ENCODE measurements at regions not wholly inside any gene's neighbourhood (a gene's known extent, or its start where the extent isn't known, plus 50 kb on each side); places are given as distances from the start of the nearest gene placed in this dataset.

- Histone ChIP-seq H3K36me3 (ENCODE audit: control insufficient read depth, low read length) (no peaks in the 10 kb centered on the region), H3F3A (ENCODE audit: control insufficient read depth, insufficient read depth) (no peaks in the 10 kb centered on the region), H3K79me2 (ENCODE audit: control insufficient read depth, low read length) (no peaks in the 10 kb centered on the region), H3K9me3 (ENCODE audit: control insufficient read depth, insufficient read depth, low read length) (no peaks in the 10 kb centered on the region), H3K27ac (ENCODE audit: low read depth, low read length) (no peak overlapping the region), H3K4me3 (ENCODE audit: low read length) (no peak overlapping the region), H3K4me1 (ENCODE audit: control insufficient read depth, low read length) (no peaks in the 10 kb centered on the region), H3K4me2 (ENCODE audit: low read length) (no peak overlapping the region), H3K9me2 (replicated peaks; ENCODE audit: control insufficient read depth, low read length) (no peaks in the 10 kb centered on the region), H3K27me3 (ENCODE audit: control insufficient read depth, low read length) (peaks cover 4% of the 10 kb centered on the region; the same call in 1 of the 2 replicates), H4K20me1 (ENCODE audit: control insufficient read depth, insufficient read depth, low read depth, low read length) (no peaks in the 10 kb centered on the region)
- TF ChIP-seq CTCF (IDR thresholded peaks at IDR 0.05; ENCODE audit: low read depth, low read length, poor library complexity, severe bottlenecking) (no peak), EZH2phosphoT487 (IDR thresholded peaks at IDR 0.05; ENCODE audit: borderline replicate concordance, low read length) (no peak)
Measured at GRCh38 chr21:35885942-35886541, 174.3 kb downstream of the SETD4 start.

GRCh38 chr21:35882791-35883240, 177.5 kb downstream of the SETD4 start:
- Histone ChIP-seq H3K27me3 (ENCODE audit: control insufficient read depth, low read length) (peaks cover 4% of the 10 kb centered on the region), H3K79me2 (ENCODE audit: control insufficient read depth, low read length) (no peaks in the 10 kb centered on the region), H3K27ac (ENCODE audit: low read depth, low read length) (no peak overlapping the region), H3K4me3 (ENCODE audit: low read length) (no peak overlapping the region), H3K4me2 (ENCODE audit: low read length) (no peak overlapping the region), H4K20me1 (ENCODE audit: control insufficient read depth, insufficient read depth, low read depth, low read length) (no peaks in the 10 kb centered on the region), H3K9me3 (ENCODE audit: control insufficient read depth, insufficient read depth, low read length) (no peaks in the 10 kb centered on the region), H3K4me1 (ENCODE audit: control insufficient read depth, low read length) (no peaks in the 10 kb centered on the region), H3K36me3 (ENCODE audit: control insufficient read depth, low read length) (no peaks in the 10 kb centered on the region), H3F3A (ENCODE audit: control insufficient read depth, insufficient read depth) (no peaks in the 10 kb centered on the region), H3K9me2 (replicated peaks; ENCODE audit: control insufficient read depth, low read length) (no peaks in the 10 kb centered on the region)
- TF ChIP-seq EZH2phosphoT487 (IDR thresholded peaks at IDR 0.05; ENCODE audit: borderline replicate concordance, low read length) (no peak), CTCF (IDR thresholded peaks at IDR 0.05; ENCODE audit: low read depth, low read length, poor library complexity, severe bottlenecking) (no peak)

- Histone ChIP-seq H3K79me2 (ENCODE audit: control insufficient read depth, low read length) (no peaks in the 10 kb centered on the region), H3K4me3 (ENCODE audit: low read length) (no peak overlapping the region), H3K27ac (ENCODE audit: low read depth, low read length) (no peak overlapping the region), H3K36me3 (ENCODE audit: control insufficient read depth, low read length) (no peaks in the 10 kb centered on the region), H4K20me1 (ENCODE audit: control insufficient read depth, insufficient read depth, low read depth, low read length) (no peaks in the 10 kb centered on the region), H3K4me2 (ENCODE audit: low read length) (no peak overlapping the region), H3K9me2 (replicated peaks; ENCODE audit: control insufficient read depth, low read length) (no peaks in the 10 kb centered on the region), H3K27me3 (ENCODE audit: control insufficient read depth, low read length) (peaks cover 18% of the 10 kb centered on the region; the same call in 1 of the 2 replicates), H3K4me1 (ENCODE audit: control insufficient read depth, low read length) (no peaks in the 10 kb centered on the region), H3F3A (ENCODE audit: control insufficient read depth, insufficient read depth) (no peaks in the 10 kb centered on the region), H3K9me3 (ENCODE audit: control insufficient read depth, insufficient read depth, low read length) (no peaks in the 10 kb centered on the region)
- TF ChIP-seq EZH2phosphoT487 (IDR thresholded peaks at IDR 0.05; ENCODE audit: borderline replicate concordance, low read length) = no peak
- TF ChIP-seq CTCF (IDR thresholded peaks at IDR 0.05; ENCODE audit: low read depth, low read length, poor library complexity, severe bottlenecking) = no peak
Measured at GRCh38 chr21:35873441-35873840, 186.9 kb downstream of the SETD4 start.

Data from DOHH2 (cell line).